GM12872 (cell line): ENCODE measurements at regions not wholly inside any gene's neighbourhood (a gene's known extent, or its start where the extent isn't known, plus 50 kb on each side); places are given as distances from the start of the nearest gene placed in this dataset.

Experiments used
- CTCF ChIP-seq: IDR thresholded peaks from 3 replicates; pipeline ENCODE4 v1.5.1; 2011; ENCODE audit warnings: low read depth, mild to moderate bottlenecking, low read length, moderate library complexity; ENCODE audit not compliant: insufficient read depth

GRCh38 chr15:77538793-77539497 is 93.8 kb downstream of the LINGO1 start:
- TF ChIP-seq CTCF: no peak

GRCh38 chr15:77538027-77538451 is 94.7 kb downstream of the LINGO1 start:
- no peak for TF ChIP-seq CTCF

- no peak for TF ChIP-seq CTCF
These were observed 95.7 kb downstream of the LINGO1 start for GRCh38 chr15:77537006-77537405.

- no peak for TF ChIP-seq CTCF
These were observed 96.9 kb downstream of the LINGO1 start for GRCh38 chr15:77535845-77536244.
